ENCODE measurements at regions not wholly inside any gene's neighbourhood (a gene's known extent, or its start where the extent isn't known, plus 50 kb on each side); places are given as distances from the start of the nearest gene placed in this dataset.

DNA sequence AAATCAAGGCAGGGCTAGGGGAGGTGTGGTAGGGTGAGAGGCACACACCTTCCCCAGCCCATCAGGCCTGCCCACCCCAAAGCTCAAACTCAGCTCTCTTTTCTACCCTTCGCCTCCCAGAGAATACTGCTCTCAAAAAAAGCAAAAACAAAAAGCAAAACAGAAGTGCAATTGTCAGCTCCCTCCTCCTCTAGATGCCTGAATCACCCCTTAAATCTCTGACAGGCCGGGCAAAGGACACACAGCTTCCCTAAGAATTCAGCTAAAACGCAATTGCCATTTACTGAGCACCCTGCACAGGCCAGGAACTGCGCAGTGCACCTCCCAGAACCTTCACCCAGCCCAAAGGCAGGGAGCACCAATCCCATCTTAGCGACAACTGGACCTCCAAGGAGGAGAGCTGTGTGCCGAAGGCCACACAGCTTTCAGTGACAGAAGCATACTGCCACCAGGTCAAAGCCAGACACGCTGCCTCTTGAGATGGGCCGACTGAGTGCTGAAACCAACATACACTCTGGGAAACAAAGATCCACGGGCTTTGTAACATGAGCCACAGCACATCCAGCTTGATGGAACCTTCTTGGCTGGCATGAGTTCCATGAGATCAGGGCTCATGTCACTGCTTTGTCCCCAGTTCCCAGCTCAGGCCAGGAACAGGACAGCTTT, 53.4 kb upstream of the STXBP1 start:
- TF ChIP-seq, protein P1, sequence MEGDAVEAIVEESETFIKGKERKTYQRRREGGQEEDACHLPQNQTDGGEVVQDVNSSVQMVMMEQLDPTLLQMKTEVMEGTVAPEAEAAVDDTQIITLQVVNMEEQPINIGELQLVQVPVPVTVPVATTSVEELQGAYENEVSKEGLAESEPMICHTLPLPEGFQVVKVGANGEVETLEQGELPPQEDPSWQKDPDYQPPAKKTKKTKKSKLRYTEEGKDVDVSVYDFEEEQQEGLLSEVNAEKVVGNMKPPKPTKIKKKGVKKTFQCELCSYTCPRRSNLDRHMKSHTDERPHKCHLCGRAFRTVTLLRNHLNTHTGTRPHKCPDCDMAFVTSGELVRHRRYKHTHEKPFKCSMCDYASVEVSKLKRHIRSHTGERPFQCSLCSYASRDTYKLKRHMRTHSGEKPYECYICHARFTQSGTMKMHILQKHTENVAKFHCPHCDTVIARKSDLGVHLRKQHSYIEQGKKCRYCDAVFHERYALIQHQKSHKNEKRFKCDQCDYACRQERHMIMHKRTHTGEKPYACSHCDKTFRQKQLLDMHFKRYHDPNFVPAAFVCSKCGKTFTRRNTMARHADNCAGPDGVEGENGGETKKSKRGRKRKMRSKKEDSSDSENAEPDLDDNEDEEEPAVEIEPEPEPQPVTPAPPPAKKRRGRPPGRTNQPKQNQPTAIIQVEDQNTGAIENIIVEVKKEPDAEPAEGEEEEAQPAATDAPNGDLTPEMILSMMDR (IDR thresholded peaks at IDR 0.05), result no peak
- no peak for TF ChIP-seq POLR2A (IDR thresholded peaks at IDR 0.05)
- TF ChIP-seq EP300 (IDR thresholded peaks at IDR 0.05), result no peak
